ENCODE measurements at regions not wholly inside any gene's neighbourhood (a gene's known extent, or its start where the extent isn't known, plus 50 kb on each side); places are given as distances from the start of the nearest gene placed in this dataset.

DNA sequence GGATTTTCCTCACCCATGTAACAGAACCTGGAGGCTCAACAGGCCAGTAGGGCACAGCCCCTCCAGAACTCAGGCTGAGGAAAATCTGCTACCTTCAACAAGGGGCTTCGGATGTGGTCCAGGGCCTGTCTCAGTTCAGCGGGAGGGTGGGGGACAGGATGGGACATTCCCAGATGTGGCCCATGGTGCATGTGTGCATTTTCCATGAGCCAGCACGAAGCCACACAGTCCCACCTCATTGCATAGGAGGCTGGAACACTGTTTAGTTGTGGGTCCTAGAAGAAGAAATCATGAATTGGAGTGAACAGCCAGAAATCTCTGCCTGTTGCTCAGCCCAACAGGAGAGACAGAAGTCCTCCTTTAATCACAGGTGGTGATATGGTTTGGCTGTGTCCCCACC, 469.6 kb upstream of the MYT1L start:
- TF ChIP-seq, protein P1, sequence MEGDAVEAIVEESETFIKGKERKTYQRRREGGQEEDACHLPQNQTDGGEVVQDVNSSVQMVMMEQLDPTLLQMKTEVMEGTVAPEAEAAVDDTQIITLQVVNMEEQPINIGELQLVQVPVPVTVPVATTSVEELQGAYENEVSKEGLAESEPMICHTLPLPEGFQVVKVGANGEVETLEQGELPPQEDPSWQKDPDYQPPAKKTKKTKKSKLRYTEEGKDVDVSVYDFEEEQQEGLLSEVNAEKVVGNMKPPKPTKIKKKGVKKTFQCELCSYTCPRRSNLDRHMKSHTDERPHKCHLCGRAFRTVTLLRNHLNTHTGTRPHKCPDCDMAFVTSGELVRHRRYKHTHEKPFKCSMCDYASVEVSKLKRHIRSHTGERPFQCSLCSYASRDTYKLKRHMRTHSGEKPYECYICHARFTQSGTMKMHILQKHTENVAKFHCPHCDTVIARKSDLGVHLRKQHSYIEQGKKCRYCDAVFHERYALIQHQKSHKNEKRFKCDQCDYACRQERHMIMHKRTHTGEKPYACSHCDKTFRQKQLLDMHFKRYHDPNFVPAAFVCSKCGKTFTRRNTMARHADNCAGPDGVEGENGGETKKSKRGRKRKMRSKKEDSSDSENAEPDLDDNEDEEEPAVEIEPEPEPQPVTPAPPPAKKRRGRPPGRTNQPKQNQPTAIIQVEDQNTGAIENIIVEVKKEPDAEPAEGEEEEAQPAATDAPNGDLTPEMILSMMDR (conservative IDR thresholded peaks at IDR 0.05 in 1 of 2, IDR thresholded peaks at IDR 0.05 in 1 of 2; ENCODE audit: low read depth in 1 of 2, low read length in 2 of 2), result no peak
- no peak for TF ChIP-seq EZH2 (IDR thresholded peaks at IDR 0.05; ENCODE audit: low read length, missing control alignments)

Measured in fibroblast of lung (primary cell).